H1 (cell line): ENCODE measurements at regions not wholly inside any gene's neighbourhood (a gene's known extent, or its start where the extent isn't known, plus 50 kb on each side); places are given as distances from the start of the nearest gene placed in this dataset.
A peak's percentile ranks its signal among the peaks of the same experiment; 100 is the strongest.

Source experiments
- CTCF ChIA-PET: fragments of 300-600 bp; sonication (Branson Sonifier 250); formaldehyde crosslinking; loops from one replicate; lab custom pipeline; 2021; ENCODE audit not compliant: partially characterized antibody; lab: Charles Lee
- POLR2A ChIA-PET: fragments of 300-600 bp; sonication (Branson Sonifier 250); formaldehyde crosslinking; loops from one replicate; lab custom pipeline; 2021; ENCODE audit warnings: inconsistent platforms; ENCODE audit not compliant: partially characterized antibody; lab: Charles Lee
- DNase-seq, 2 experiments: peaks; one replicate each; pipeline versions ENCODE4 v3.0.0 to v3.0.0-alpha.2; 2010 to 2022; ENCODE audit warnings: low spot score in 2 of 2, low read depth in 1 of 2, mixed read lengths in 1 of 2
- FAIRE-seq: peaks from 2 replicates; lab custom pipeline; 2011; peaks lifted over from hg19 to GRCh38; lab: Jason Lieb, UNC
- H2AFZ ChIP-seq: 2 replicates; pipeline ENCODE4 v1.8.1; 2012; ENCODE audit warnings: low read length, inconsistent platforms
- H2AK5ac ChIP-seq: 2 replicates; pipeline ENCODE4 v1.6.1; 2013; ENCODE audit warnings: low read depth, low read length
- H2BK120ac ChIP-seq: replicated peaks from 2 replicates; pipeline ENCODE3; 2013; ENCODE audit warnings: low read depth, low read length, inconsistent platforms
- H2BK12ac ChIP-seq: 2 replicates; pipeline ENCODE4 v1.6.1; 2013; ENCODE audit warnings: low read depth, low read length
- H2BK15ac ChIP-seq: 2 replicates; pipeline ENCODE4 v1.6.1; 2013; ENCODE audit warnings: low read length
- H2BK20ac ChIP-seq: 2 replicates; pipeline ENCODE4 v1.6.1; 2013; ENCODE audit warnings: low read length
- H2BK5ac ChIP-seq: 2 replicates; pipeline ENCODE4 v1.6.1; 2013; ENCODE audit warnings: low read depth, low read length
- H3K14ac ChIP-seq: 2 replicates; pipeline ENCODE4 v1.6.1; 2013; ENCODE audit warnings: inconsistent platforms; ENCODE audit not compliant: insufficient read length
- H3K18ac ChIP-seq: 2 replicates; pipeline ENCODE4 v1.6.1; 2013; ENCODE audit warnings: low read length; ENCODE audit errors: extremely low read depth
- H3K23ac ChIP-seq: 2 replicates; pipeline ENCODE4 v1.6.1; 2013; ENCODE audit warnings: inconsistent platforms; ENCODE audit not compliant: insufficient read length
- H3K23me2 ChIP-seq: 2 replicates; pipeline ENCODE4 v1.6.1; 2013; ENCODE audit warnings: low read depth, low read length
- H3K27ac ChIP-seq: 2 replicates; pipeline ENCODE4 v1.6.1; 2011; ENCODE audit warnings: low read depth, low read length, inconsistent platforms
- H3K27me3 ChIP-seq, 4 experiments: replicated peaks in 1 of 4; 1 replicate in 1 of 4; 2 replicates in 3 of 4; pipeline versions ENCODE4 v1.6.1 to v1.8.1; 2011 to 2013; ENCODE audit warnings: low read length in 3 of 4, mild to moderate bottlenecking in 3 of 4, inconsistent platforms in 2 of 4, mixed read lengths in 2 of 4, moderate library complexity in 1 of 4; ENCODE audit not compliant: control insufficient read depth in 3 of 4, insufficient read depth in 3 of 4; ENCODE audit errors: extremely low read depth in 1 of 4
- H3K36me3 ChIP-seq, 4 experiments: 2 replicates each; pipeline versions ENCODE4 v1.6.1 to v1.8.1; 2011 to 2013; ENCODE audit warnings: mild to moderate bottlenecking in 4 of 4, low read length in 3 of 4, moderate library complexity in 2 of 4, control low read depth in 1 of 4, inconsistent platforms in 1 of 4; ENCODE audit not compliant: insufficient read depth in 4 of 4, control insufficient read depth in 2 of 4
- H3K4ac ChIP-seq: replicated peaks from 2 replicates; pipeline ENCODE3; 2013; ENCODE audit warnings: low read length, low read depth, mixed read lengths, inconsistent platforms; ENCODE audit not compliant: insufficient read length
- H3K4me1 ChIP-seq, 4 experiments: replicated peaks in 1 of 4; 1 replicate in 1 of 4; 2 replicates in 3 of 4; pipeline versions ENCODE4 v1.6.1 to v1.8.1; 2011 to 2013; ENCODE audit warnings: low read length in 3 of 4, inconsistent platforms in 2 of 4, mixed read lengths in 1 of 4; ENCODE audit not compliant: insufficient read depth in 4 of 4, control insufficient read depth in 3 of 4
- H3K4me2 ChIP-seq, 2 experiments: 2 replicates each; pipeline versions ENCODE4 v1.6.1 to v1.8.1; 2011 to 2013; ENCODE audit warnings: low read depth in 2 of 2, low read length in 2 of 2, control low read depth in 1 of 2, inconsistent platforms in 1 of 2, mild to moderate bottlenecking in 1 of 2; ENCODE audit not compliant: insufficient read depth in 1 of 2
- H3K4me3 ChIP-seq, 4 experiments: fragments of 200-600, 300-600 bp in 1 of 4; sonication (generic), shearing (Covaris generic), sonication (Bioruptor Twin) in 1 of 4; 2 replicates each; pipeline versions ENCODE4 v1.5.1 to v1.8.1; 2011 to 2016; ENCODE audit warnings: low read length in 4 of 4, low read depth in 3 of 4, control low read depth in 2 of 4, inconsistent platforms in 2 of 4, mild to moderate bottlenecking in 2 of 4, mixed read lengths in 1 of 4, moderate library complexity in 1 of 4; ENCODE audit not compliant: insufficient read depth in 2 of 4; ENCODE audit errors: extremely low read depth in 1 of 4
- H3K56ac ChIP-seq: replicated peaks from 2 replicates; pipeline ENCODE3; 2013; ENCODE audit warnings: low read depth, mild to moderate bottlenecking, mixed read lengths, low read length, inconsistent platforms; ENCODE audit not compliant: insufficient read length
- H3K79me1 ChIP-seq: 2 replicates; pipeline ENCODE4 v1.6.1; 2013; ENCODE audit warnings: low read depth, low read length, control low read depth
- H3K79me2 ChIP-seq, 2 experiments: 2 replicates each; pipeline versions ENCODE4 v1.6.1 to v1.8.1; 2012 to 2013; ENCODE audit warnings: low read length in 2 of 2, mild to moderate bottlenecking in 2 of 2, inconsistent platforms in 1 of 2; ENCODE audit not compliant: insufficient read depth in 2 of 2, control insufficient read depth in 1 of 2
- H3K9ac ChIP-seq, 4 experiments: replicated peaks in 1 of 4; 1 replicate in 1 of 4; 2 replicates in 3 of 4; pipeline versions ENCODE4 v1.6.1 to v1.8.1; 2011 to 2013; ENCODE audit warnings: low read depth in 3 of 4, low read length in 3 of 4, control low read depth in 2 of 4, mild to moderate bottlenecking in 2 of 4, moderate library complexity in 2 of 4, inconsistent platforms in 1 of 4; ENCODE audit errors: extremely low read depth in 1 of 4
- H3K9me3 ChIP-seq, 2 experiments: 2 replicates each; pipeline versions ENCODE4 v1.6.1 to v1.8.1; 2012 to 2013; ENCODE audit warnings: mild to moderate bottlenecking in 2 of 2, moderate library complexity in 2 of 2, control low read depth in 1 of 2, inconsistent platforms in 1 of 2, low read depth in 1 of 2, low read length in 1 of 2, mixed read lengths in 1 of 2; ENCODE audit not compliant: insufficient read depth in 2 of 2
- H4K20me1 ChIP-seq, 2 experiments: replicated peaks in 1 of 2; 2 replicates each; pipeline versions ENCODE3 to v1.8.1; 2011 to 2013; ENCODE audit warnings: inconsistent platforms in 2 of 2, low read length in 2 of 2, mild to moderate bottlenecking in 1 of 2; ENCODE audit not compliant: insufficient read depth in 2 of 2, control insufficient read depth in 1 of 2
- H4K5ac ChIP-seq: 2 replicates; pipeline ENCODE4 v1.6.1; 2013; ENCODE audit warnings: low read length, low read depth, mixed read lengths, inconsistent platforms; ENCODE audit not compliant: insufficient read length
- H4K8ac ChIP-seq: 2 replicates; pipeline ENCODE4 v1.8.0; 2013; ENCODE audit warnings: mild to moderate bottlenecking, moderate library complexity, low read length, inconsistent platforms; ENCODE audit not compliant: insufficient read depth; ENCODE audit errors: extremely low read depth
- H4K91ac ChIP-seq: replicated peaks from 2 replicates; pipeline ENCODE3; 2013; ENCODE audit warnings: low read length, mixed read lengths, inconsistent platforms; ENCODE audit not compliant: insufficient read length
- BCL11A ChIP-seq, 2 experiments: IDR thresholded peaks; one replicate each; pipeline ENCODE4 v1.6.1; 2011; ENCODE audit warnings: low read depth in 2 of 2, low read length in 2 of 2, mild to moderate bottlenecking in 2 of 2
- CEBPB ChIP-seq: IDR thresholded peaks from 2 replicates; pipeline ENCODE4 v1.6.1; 2012; ENCODE audit warnings: low read depth, low read length
- PHF8 ChIP-seq: fragments of 200-600 bp; sonication (generic); conservative IDR thresholded peaks from 2 replicates; pipeline ENCODE4 v1.7.1; 2012; ENCODE audit warnings: low read depth, mild to moderate bottlenecking, inconsistent platforms, low read length, moderate library complexity
- SIN3A ChIP-seq, 2 experiments: IDR thresholded peaks in 1 of 2; conservative IDR thresholded peaks in 1 of 2; 2 replicates each; pipeline ENCODE4 v1.6.1; 2011 to 2012; ENCODE audit warnings: low read length in 2 of 2, improper control_type of control experiment in 1 of 2, low read depth in 1 of 2, mild to moderate bottlenecking in 1 of 2
- SP1 ChIP-seq: IDR thresholded peaks from 2 replicates; pipeline ENCODE4 v1.6.1; 2011; ENCODE audit warnings: low read depth, low read length
- TBP ChIP-seq: IDR thresholded peaks from 2 replicates; pipeline ENCODE4 v1.6.1; 2011; ENCODE audit warnings: low read depth, low read length, improper control_type of control experiment
- WGBS, 2 experiments: shearing (Covaris generic) in 1 of 2; methylation state at CpG; one replicate each; pipeline versions ENCODE4 v1.1.6 to v1.1.7; 2013 to 2015; ENCODE audit warnings: low lambda C conversion rate in 2 of 2, mixed read lengths in 2 of 2, inconsistent platforms in 1 of 2, low coverage in 1 of 2, missing lambda C conversion rate in 1 of 2; ENCODE audit not compliant: insufficient replicate concordance in 2 of 2, insufficient coverage in 1 of 2, insufficient read length in 1 of 2; ENCODE audit errors: extremely low coverage in 1 of 2, missing lambda C conversion rate in 1 of 2; 5-methylcytosine and 5-hydroxymethylcytosine counted together

DNA sequence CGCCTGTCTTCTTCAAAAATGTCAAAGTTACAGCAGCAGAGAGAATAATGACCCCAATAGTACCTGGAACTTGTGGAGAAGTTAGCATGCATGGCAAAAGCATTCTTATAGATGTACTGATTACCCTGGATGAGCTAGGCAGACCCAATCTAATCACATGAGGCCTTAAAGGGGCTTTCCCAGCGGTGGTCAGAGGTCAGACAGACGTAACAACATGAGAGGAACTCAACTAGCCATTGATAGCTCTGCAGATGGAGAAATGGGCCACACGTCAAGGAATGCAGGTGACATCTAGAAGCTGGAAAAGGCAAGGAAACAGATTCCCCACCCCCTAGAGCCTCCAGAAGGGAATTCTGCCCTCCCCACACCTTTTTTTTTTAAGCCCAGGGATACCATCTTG, 156.8 kb upstream of the ARID1B start:
- peak overlapping the region; percentile 24; the same call in 1 of the 2 replicates for H2AFZ ChIP-seq
- TF ChIP-seq SIN3A (conservative IDR thresholded peaks at IDR 0.05 in 1 of 2, IDR thresholded peaks at IDR 0.05 in 1 of 2; ENCODE audit: low read depth in 1 of 2, low read length in 2 of 2) (no peak), TBP (no peak), SP1 (no peak), PHF8 (no peak), BCL11A (IDR thresholded peaks at IDR 0.05; ENCODE audit: low read depth in 2 of 2, low read length in 2 of 2) (no peak), CEBPB (no peak)
- TF ChIP-seq, all 59 proteins: peak for 0
- no peaks in the 10 kb centered on the region for H4K20me1 ChIP-seq
- no peak overlapping the region for H3K56ac ChIP-seq
- H3K18ac ChIP-seq = no peak overlapping the region
- no peak overlapping the region for H2BK120ac ChIP-seq
- H3K27ac ChIP-seq = no peak overlapping the region
- no peak overlapping the region for H3K4me2 ChIP-seq
- 93% methylated on average over 4 of the region's 4 CpGs; no CpG with 5 or more reads in 1 of the 2 experiments for WGBS, 2 experiments
- H3K36me3 ChIP-seq = no peaks in the 10 kb centered on the region
- DNase-seq (no peak), FAIRE-seq (no peak)
- no peak overlapping the region for H2BK20ac ChIP-seq
- no peaks in the 10 kb centered on the region for H3K27me3 ChIP-seq
- H3K9ac ChIP-seq = no peak overlapping the region
- CTCF ChIA-PET = interaction anchor here (0.9 to 1.3 kb wide), 2 partner anchors 11 to 13 kb away, joined by 3 to 4 read pairs; no protein-coding TSS in a partner anchor
- POLR2A ChIA-PET = no interaction called here
- H4K8ac ChIP-seq = no peak overlapping the region
- no peak overlapping the region for H2BK15ac ChIP-seq
- H2BK12ac ChIP-seq = no peak overlapping the region
- no peaks in the 10 kb centered on the region for H3K9me3 ChIP-seq
- H4K5ac ChIP-seq = no peak overlapping the region
- H3K79me2 ChIP-seq = no peaks in the 10 kb centered on the region
- H3K4ac ChIP-seq = no peak overlapping the region
- H3K4me3 ChIP-seq = no peak overlapping the region
- peaks cover 0 to 6% (median 3%) of the 10 kb centered on the region in 4 experiments; a peak in 3 of 7 replicates for H3K4me1 ChIP-seq
- no peaks in the 10 kb centered on the region for H3K79me1 ChIP-seq
- no peak overlapping the region for H2AK5ac ChIP-seq
- no peaks in the 10 kb centered on the region; the same call in 1 of the 2 replicates for H3K23me2 ChIP-seq
- no peak overlapping the region for H3K23ac ChIP-seq
- no peak overlapping the region for H3K14ac ChIP-seq
- no peak overlapping the region for H2BK5ac ChIP-seq
- H4K91ac ChIP-seq = no peak overlapping the region
